K562 (cell line): ENCODE measurements at regions not wholly inside any gene's neighbourhood (a gene's known extent, or its start where the extent isn't known, plus 50 kb on each side); places are given as distances from the start of the nearest gene placed in this dataset.

Experiments used
- CREB1 ChIP-seq, 2 experiments: sonication (generic) in 1 of 2; formaldehyde crosslinking in 1 of 2; IDR thresholded peaks; 2 replicates each; pipeline versions ENCODE4 v1.6.1 to v1.8.0; 2012 to 2022; ENCODE audit warnings: inconsistent platforms in 1 of 2, mild to moderate bottlenecking in 1 of 2, missing genetic modification reagents in 1 of 2, moderate library complexity in 1 of 2
- ELF4 ChIP-seq: fragments of 450-650 bp; formaldehyde crosslinking; IDR thresholded peaks from 2 replicates; pipeline ENCODE4 v1.4.0; 2022; ENCODE audit warnings: missing genetic modification characterization
- HCFC1 ChIP-seq: IDR thresholded peaks from 2 replicates; pipeline ENCODE4 v1.6.1; 2012; ENCODE audit warnings: low read depth, low read length, improper control_type of control experiment
- SOX6 ChIP-seq: fragments of 450-650 bp; IDR thresholded peaks from 2 replicates; pipeline ENCODE4 v1.6.1; 2014; ENCODE audit warnings: mild to moderate bottlenecking
- TCF7L2 ChIP-seq: fragments of 150-350 bp; IDR thresholded peaks from 2 replicates; pipeline ENCODE4 v1.6.1; 2016; ENCODE audit warnings: low read depth, mild to moderate bottlenecking, low read length, moderate library complexity
- ZBTB7A ChIP-seq: IDR thresholded peaks from 2 replicates; pipeline ENCODE4 v1.6.1; 2011; ENCODE audit warnings: low read depth, mild to moderate bottlenecking, low read length, moderate library complexity, borderline replicate concordance; ENCODE audit not compliant: control insufficient read depth
- ZNF239 ChIP-seq: fragments of 250-450 bp; sonication (Bioruptor Pico); IDR thresholded peaks from 2 replicates; pipeline ENCODE4 v1.4.0; 2020; ENCODE audit warnings: mild to moderate bottlenecking
- TF ChIP-seq, protein P1 (sequence below): fragments of 450-650 bp; conservative IDR thresholded peaks from 2 replicates; pipeline ENCODE4 v1.6.1; 2016; ENCODE audit warnings: missing genetic modification characterization, low read depth, mild to moderate bottlenecking, control low read depth, missing compliant biosample characterization
- TF ChIP-seq, protein P2 (sequence below): sonication (generic); formaldehyde crosslinking; IDR thresholded peaks from 2 replicates; pipeline ENCODE4 v1.8.0; 2023; ENCODE audit warnings: mild to moderate bottlenecking, missing genetic modification reagents
- TF ChIP-seq, protein P3 (sequence below), 2 experiments: fragments of 450-650 bp in 1 of 2; IDR thresholded peaks; 2 replicates each; pipeline ENCODE4 v1.6.1; 2011 to 2017; ENCODE audit warnings: low read depth in 2 of 2, antibody characterized with exemption in 1 of 2, borderline replicate concordance in 1 of 2, low read length in 1 of 2, mild to moderate bottlenecking in 1 of 2, mixed read lengths in 1 of 2; ENCODE audit not compliant: control insufficient read depth in 1 of 2

DNA sequence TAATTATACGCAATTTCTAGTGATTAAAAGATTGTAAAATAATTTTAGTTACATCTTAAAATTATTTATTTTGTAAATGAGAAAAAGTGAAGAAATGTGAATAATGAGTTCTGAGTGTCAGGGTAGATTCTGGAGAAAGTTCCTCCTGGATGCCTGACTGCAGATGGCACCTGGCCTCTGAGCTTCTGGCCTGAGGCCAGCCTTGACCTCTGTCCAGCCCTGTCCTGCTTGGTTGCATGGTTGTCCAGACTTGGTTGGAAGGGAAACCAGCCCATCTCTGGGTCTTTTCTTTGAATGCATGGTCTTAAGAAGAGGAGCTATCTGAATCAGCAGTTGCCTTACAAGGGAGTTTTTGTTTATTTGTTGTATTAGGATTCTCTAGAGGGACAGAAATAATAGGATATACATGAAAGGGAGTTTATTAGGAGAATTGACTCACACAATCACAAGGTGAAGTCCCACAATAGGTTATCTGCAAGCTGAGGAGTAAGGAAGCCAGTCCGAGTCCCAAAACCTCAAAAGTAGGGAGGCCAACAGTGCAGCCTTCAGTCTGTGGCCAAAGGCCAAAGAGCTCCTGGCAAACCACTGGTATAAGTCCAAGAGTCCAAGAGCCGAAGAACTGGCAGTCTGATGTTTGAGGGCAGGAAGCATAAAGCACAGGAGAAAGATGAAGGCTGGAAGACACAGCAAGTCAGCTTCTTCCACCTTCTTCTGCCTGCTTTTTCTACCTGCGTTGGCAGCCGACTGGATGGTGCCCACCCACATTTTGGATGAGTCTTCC lies 385.8 kb downstream of the ZNF536 start (continued):
- TF ChIP-seq CREB1 (IDR thresholded peaks at IDR 0.05) (no peak), CREB1 (CRISPR knock-in tag; IDR thresholded peaks at IDR 0.05) (no peak), ZBTB7A (no peak), ELF4 (no peak), TCF7L2 (no peak), SOX6 (no peak), ZNF239 (CRISPR knock-in tag) (no peak), HCFC1 (no peak)
- TF ChIP-seq, protein P1, sequence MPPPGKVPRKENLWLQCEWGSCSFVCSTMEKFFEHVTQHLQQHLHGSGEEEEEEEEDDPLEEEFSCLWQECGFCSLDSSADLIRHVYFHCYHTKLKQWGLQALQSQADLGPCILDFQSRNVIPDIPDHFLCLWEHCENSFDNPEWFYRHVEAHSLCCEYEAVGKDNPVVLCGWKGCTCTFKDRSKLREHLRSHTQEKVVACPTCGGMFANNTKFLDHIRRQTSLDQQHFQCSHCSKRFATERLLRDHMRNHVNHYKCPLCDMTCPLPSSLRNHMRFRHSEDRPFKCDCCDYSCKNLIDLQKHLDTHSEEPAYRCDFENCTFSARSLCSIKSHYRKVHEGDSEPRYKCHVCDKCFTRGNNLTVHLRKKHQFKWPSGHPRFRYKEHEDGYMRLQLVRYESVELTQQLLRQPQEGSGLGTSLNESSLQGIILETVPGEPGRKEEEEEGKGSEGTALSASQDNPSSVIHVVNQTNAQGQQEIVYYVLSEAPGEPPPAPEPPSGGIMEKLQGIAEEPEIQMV (tag) = no peak
- TF ChIP-seq, protein P2, sequence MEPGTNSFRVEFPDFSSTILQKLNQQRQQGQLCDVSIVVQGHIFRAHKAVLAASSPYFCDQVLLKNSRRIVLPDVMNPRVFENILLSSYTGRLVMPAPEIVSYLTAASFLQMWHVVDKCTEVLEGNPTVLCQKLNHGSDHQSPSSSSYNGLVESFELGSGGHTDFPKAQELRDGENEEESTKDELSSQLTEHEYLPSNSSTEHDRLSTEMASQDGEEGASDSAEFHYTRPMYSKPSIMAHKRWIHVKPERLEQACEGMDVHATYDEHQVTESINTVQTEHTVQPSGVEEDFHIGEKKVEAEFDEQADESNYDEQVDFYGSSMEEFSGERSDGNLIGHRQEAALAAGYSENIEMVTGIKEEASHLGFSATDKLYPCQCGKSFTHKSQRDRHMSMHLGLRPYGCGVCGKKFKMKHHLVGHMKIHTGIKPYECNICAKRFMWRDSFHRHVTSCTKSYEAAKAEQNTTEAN (CRISPR knock-in tag) = no peak
- TF ChIP-seq, protein P3, sequence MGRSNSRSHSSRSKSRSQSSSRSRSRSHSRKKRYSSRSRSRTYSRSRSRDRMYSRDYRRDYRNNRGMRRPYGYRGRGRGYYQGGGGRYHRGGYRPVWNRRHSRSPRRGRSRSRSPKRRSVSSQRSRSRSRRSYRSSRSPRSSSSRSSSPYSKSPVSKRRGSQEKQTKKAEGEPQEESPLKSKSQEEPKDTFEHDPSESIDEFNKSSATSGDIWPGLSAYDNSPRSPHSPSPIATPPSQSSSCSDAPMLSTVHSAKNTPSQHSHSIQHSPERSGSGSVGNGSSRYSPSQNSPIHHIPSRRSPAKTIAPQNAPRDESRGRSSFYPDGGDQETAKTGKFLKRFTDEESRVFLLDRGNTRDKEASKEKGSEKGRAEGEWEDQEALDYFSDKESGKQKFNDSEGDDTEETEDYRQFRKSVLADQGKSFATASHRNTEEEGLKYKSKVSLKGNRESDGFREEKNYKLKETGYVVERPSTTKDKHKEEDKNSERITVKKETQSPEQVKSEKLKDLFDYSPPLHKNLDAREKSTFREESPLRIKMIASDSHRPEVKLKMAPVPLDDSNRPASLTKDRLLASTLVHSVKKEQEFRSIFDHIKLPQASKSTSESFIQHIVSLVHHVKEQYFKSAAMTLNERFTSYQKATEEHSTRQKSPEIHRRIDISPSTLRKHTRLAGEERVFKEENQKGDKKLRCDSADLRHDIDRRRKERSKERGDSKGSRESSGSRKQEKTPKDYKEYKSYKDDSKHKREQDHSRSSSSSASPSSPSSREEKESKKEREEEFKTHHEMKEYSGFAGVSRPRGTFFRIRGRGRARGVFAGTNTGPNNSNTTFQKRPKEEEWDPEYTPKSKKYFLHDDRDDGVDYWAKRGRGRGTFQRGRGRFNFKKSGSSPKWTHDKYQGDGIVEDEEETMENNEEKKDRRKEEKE (IDR thresholded peaks at IDR 0.05; ENCODE audit: borderline replicate concordance in 1 of 2, control insufficient read depth in 1 of 2, low read depth in 2 of 2, low read length in 1 of 2) = no peak
